K562 (cell line): ENCODE measurements at regions not wholly inside any gene's neighbourhood (a gene's known extent, or its start where the extent isn't known, plus 50 kb on each side); places are given as distances from the start of the nearest gene placed in this dataset.

ENCODE experiments used
- ATAC-seq: fragments of 200-7000 bp; cut with Tn5 transposase; 3 replicates; pipeline ENCODE4 v1.9.1; 2020; ENCODE audit warnings: moderate library complexity
- BruUV-seq: library from RNA; stranded (reverse); fragments of 400-500 nt; replicated peaks from 2 replicates; lab custom pipeline; 2021; lab: Mats Ljungman, UMichigan
- CTCF ChIA-PET: fragments of 300-600 bp; formaldehyde crosslinking; extraction: SDS; loops from one replicate; lab custom pipeline; 2021; ENCODE audit warnings: low intra/inter-chr PET ratio; lab: Yijun Ruan, JAX
- POLR2A ChIA-PET: fragments of 300-600, 350-650 bp; sonication (Branson Sonifier 250); formaldehyde crosslinking; extraction: SDS; loops from one replicate; lab custom pipeline; 2021; ENCODE audit warnings: antibody characterized with exemption, inconsistent platforms; lab: Yijun Ruan, JAX
- DNase-seq, 4 experiments: peaks; one replicate each; pipeline versions ENCODE4 v3.0.0 to v3.0.0-alpha.2; 2011 to 2018; ENCODE audit warnings: low spot score in 3 of 4, mixed read lengths in 3 of 4; ENCODE audit errors: extremely low read depth in 1 of 4
- FAIRE-seq: peaks from 2 replicates; lab custom pipeline; 2011; peaks lifted over from hg19 to GRCh38; lab: Jason Lieb, UNC
- H2AFZ ChIP-seq: 2 replicates; pipeline ENCODE4 v1.6.0; 2011; ENCODE audit warnings: low read depth, low read length, control low read depth, inconsistent platforms
- H3K27ac ChIP-seq: fragments of 200-600 bp; 3 replicates; pipeline ENCODE4 v1.8.0; 2011; ENCODE audit warnings: low read depth, mild to moderate bottlenecking, control low read depth, inconsistent platforms, low read length, moderate library complexity, mixed read lengths; ENCODE audit errors: extremely low read depth
- H3K27me3 ChIP-seq, 2 experiments: fragments of 300-600 bp in 1 of 2; 2 replicates in 1 of 2; 3 replicates in 1 of 2; pipeline versions ENCODE4 v1.6.0 to v1.8.0; 2011; ENCODE audit warnings: inconsistent platforms in 2 of 2, low read length in 2 of 2, mild to moderate bottlenecking in 1 of 2, mixed read lengths in 1 of 2, moderate library complexity in 1 of 2; ENCODE audit not compliant: control insufficient read depth in 2 of 2, insufficient read depth in 2 of 2
- H3K36me3 ChIP-seq: fragments of 300-600 bp; 3 replicates; pipeline ENCODE4 v1.8.0; 2011; ENCODE audit warnings: mild to moderate bottlenecking, low read length, inconsistent platforms; ENCODE audit not compliant: control insufficient read depth, insufficient read depth
- H3K4me1 ChIP-seq, 2 experiments: fragments of 200-600 bp in 1 of 2; replicated peaks in 1 of 2; 2 replicates in 1 of 2; 3 replicates in 1 of 2; pipeline versions ENCODE4 v1.5.1 to v1.8.0; 2011; ENCODE audit warnings: inconsistent platforms in 2 of 2, low read length in 2 of 2, mild to moderate bottlenecking in 1 of 2, mixed read lengths in 1 of 2, moderate library complexity in 1 of 2; ENCODE audit not compliant: control insufficient read depth in 2 of 2, insufficient read depth in 2 of 2
- H3K4me2 ChIP-seq: 2 replicates; pipeline ENCODE4 v1.6.1; 2011; ENCODE audit warnings: low read length, control low read depth, inconsistent platforms, mixed read lengths; ENCODE audit not compliant: insufficient read depth
- H3K4me3 ChIP-seq: fragments of 200-600 bp; sonication (generic), shearing (Covaris generic); 2 replicates; pipeline ENCODE4 v1.5.1; 2016; ENCODE audit warnings: control low read depth, inconsistent platforms
- H3K79me2 ChIP-seq: fragments of 200-600 bp; 3 replicates; pipeline ENCODE4 v1.8.0; 2011; ENCODE audit warnings: low read length, inconsistent platforms; ENCODE audit not compliant: control insufficient read depth, insufficient read depth
- H3K9ac ChIP-seq, 2 experiments: 2 replicates each; pipeline versions ENCODE4 v1.6.0 to v1.6.1; 2011; ENCODE audit warnings: low read depth in 2 of 2, low read length in 2 of 2, control low read depth in 1 of 2, inconsistent platforms in 1 of 2, mild to moderate bottlenecking in 1 of 2, mixed read lengths in 1 of 2; ENCODE audit not compliant: insufficient read depth in 1 of 2
- H3K9me1 ChIP-seq: one replicate; pipeline ENCODE4 v1.6.0; 2011; ENCODE audit warnings: inconsistent platforms, mild to moderate bottlenecking, low read length, moderate library complexity; ENCODE audit not compliant: control insufficient read depth, insufficient read depth
- H3K9me3 ChIP-seq: replicated peaks from 2 replicates; pipeline ENCODE4 v1.5.1; 2011; ENCODE audit warnings: low read depth, low read length, inconsistent platforms; ENCODE audit not compliant: control insufficient read depth, insufficient read depth
- H4K20me1 ChIP-seq: replicated peaks from 2 replicates; pipeline ENCODE4 v1.6.1; 2011; ENCODE audit warnings: low read length, inconsistent platforms, mixed read lengths; ENCODE audit not compliant: control insufficient read depth, insufficient read depth
- BRD9 ChIP-seq: fragments of 450-650 bp; IDR thresholded peaks from 2 replicates; pipeline ENCODE4 v1.6.1; 2018; ENCODE audit warnings: low read depth; ENCODE audit not compliant: partially characterized antibody
- ESRRA ChIP-seq: fragments of 450-650 bp; IDR thresholded peaks from 2 replicates; pipeline ENCODE4 v1.6.1; 2014; ENCODE audit warnings: low read depth, mild to moderate bottlenecking, moderate library complexity, borderline replicate concordance
- HIVEP1 ChIP-seq: fragments of 250-450 bp; sonication (Bioruptor Pico); IDR thresholded peaks from 2 replicates; pipeline ENCODE4 v1.4.0; 2020; ENCODE audit warnings: mild to moderate bottlenecking
- KDM4B ChIP-seq, 2 experiments: fragments of 450-650 bp in 1 of 2; sonication (generic) in 1 of 2; IDR thresholded peaks; 2 replicates each; pipeline ENCODE4 v1.6.1; 2016 to 2017; ENCODE audit warnings: borderline replicate concordance in 2 of 2, antibody characterized with exemption in 1 of 2, low read depth in 1 of 2, mild to moderate bottlenecking in 1 of 2
- RBM25 ChIP-seq: fragments of 200-400 bp; formaldehyde crosslinking; IDR thresholded peaks from 2 replicates; pipeline ENCODE4 v1.6.1; 2018; ENCODE audit warnings: low read length, low read depth, moderate library complexity; ENCODE audit not compliant: severe bottlenecking
- STAT5B ChIP-seq: fragments of 250-450 bp; sonication (Bioruptor Pico); IDR thresholded peaks from 2 replicates; pipeline ENCODE4 v1.8.0; 2021; ENCODE audit warnings: mild to moderate bottlenecking, inconsistent platforms
- ZFP1 ChIP-seq: fragments of 450-650 bp; formaldehyde crosslinking; IDR thresholded peaks from 2 replicates; pipeline ENCODE4 v1.4.0; 2020; ENCODE audit warnings: mild to moderate bottlenecking, mixed read lengths
- ZFP36 ChIP-seq: fragments of 150-350 bp; IDR thresholded peaks from 2 replicates; pipeline ENCODE4 v1.6.1; 2018; ENCODE audit warnings: low read length, low read depth; ENCODE audit not compliant: partially characterized antibody
- ZNF830 ChIP-seq: fragments of 250-450 bp; sonication (Bioruptor Pico); IDR thresholded peaks from 2 replicates; pipeline ENCODE4 v1.5.0; 2021; ENCODE audit warnings: mild to moderate bottlenecking
- WGBS: fragments of 100-300 bp; shearing (Covaris generic); methylation state at CpG from one replicate; pipeline ENCODE4 v1.1.6; 2016; ENCODE audit warnings: low coverage, mixed read lengths; ENCODE audit not compliant: insufficient coverage; ENCODE audit errors: missing lambda C conversion rate; 5-methylcytosine and 5-hydroxymethylcytosine counted together
- in situ Hi-C: fragments of 300-500 bp; cut with MboI; formaldehyde crosslinking; loops from 4 replicates; pipeline ENCODE4 v1.15.0; 2018; ENCODE audit warnings: inconsistent platforms, mixed read lengths
- intact Hi-C: fragments of 100-400 bp; cut with micrococcal nuclease; formaldehyde crosslinking; loops from 2 replicates; pipeline ENCODE4 v1.14.2; 2022

- 0% methylated on average over 2 of the region's 2 CpGs for WGBS
- Histone ChIP-seq H3K27ac (no peak overlapping the region), H3K9ac (no peak overlapping the region), H3K9me1 (no peaks in the 10 kb centered on the region), H2AFZ (no peak overlapping the region), H4K20me1 (no peaks in the 10 kb centered on the region), H3K4me1 (peaks cover 0 to 9% of the 10 kb centered on the region in 2 experiments; a peak in 2 of 5 replicates), H3K9me3 (no peaks in the 10 kb centered on the region), H3K36me3 (no peaks in the 10 kb centered on the region), H3K4me3 (no peak overlapping the region), H3K27me3 (no peaks in the 10 kb centered on the region; a peak in 1 of 5 replicates), H3K4me2 (no peak overlapping the region), H3K79me2 (no peaks in the 10 kb centered on the region)
- POLR2A ChIA-PET = interaction anchor here (1.2 to 1.4 kb wide), 2 partner anchors 12 to 18 kb away, joined by 3 read pairs; no protein-coding TSS in a partner anchor
- intact Hi-C loops = no loop called here
- TF ChIP-seq ZFP36 = peak; percentile 77
- TF ChIP-seq ESRRA = no peak
- peak; percentile 93 for TF ChIP-seq RBM25
- in situ Hi-C loops = no loop called here
- ATAC-seq = no peak
- CTCF ChIA-PET = no interaction called here
- FAIRE-seq = no peak
- no peak for DNase-seq
- no TSS peak for BruUV-seq
These were observed 202.8 kb upstream of the TBC1D5 start for GRCh38 chr3:17945018-17945798.

DNA sequence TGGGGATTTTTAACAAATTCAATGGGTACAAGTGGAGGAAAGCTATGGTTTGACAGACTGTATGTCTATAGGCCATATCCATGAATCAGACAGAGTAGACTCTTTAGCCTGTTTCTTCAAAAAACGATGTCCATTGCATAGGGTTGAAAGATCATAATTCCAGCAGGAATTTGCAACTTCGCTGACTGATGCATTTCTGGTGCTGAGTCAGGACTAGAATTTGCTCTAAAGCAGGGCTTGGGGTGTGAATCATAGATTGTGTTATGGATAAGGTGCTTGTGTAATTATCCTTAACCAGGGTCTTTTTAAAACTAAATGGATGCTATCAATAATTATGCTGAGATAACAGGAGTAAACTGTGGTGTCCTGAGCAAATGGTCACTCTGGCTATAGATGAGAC is 200.4 kb upstream of the TBC1D5 start:
- no peaks in the 10 kb centered on the region for H3K9me1 ChIP-seq
- H3K4me3 ChIP-seq = no peak overlapping the region
- FAIRE-seq (no peak), DNase-seq (no peak), ATAC-seq (no peak)
- no peaks in the 10 kb centered on the region for H3K36me3 ChIP-seq
- H3K27ac ChIP-seq = no peak overlapping the region
- peaks cover 0 to 9% of the 10 kb centered on the region in 2 experiments; a peak in 2 of 5 replicates for H3K4me1 ChIP-seq
- H3K79me2 ChIP-seq = no peaks in the 10 kb centered on the region
- BruUV-seq = no TSS peak
- ChIA-PET POLR2A (no interaction called here), CTCF (no interaction called here)
- no peak overlapping the region for H3K9ac ChIP-seq
- peaks cover 3 to 9% of the 10 kb centered on the region in 2 experiments; a peak in 3 of 5 replicates for H3K27me3 ChIP-seq
- 0% methylated on average over 2 of the region's 2 CpGs for WGBS
- H2AFZ ChIP-seq = no peak overlapping the region
- intact Hi-C loops (no loop called here), in situ Hi-C loops (no loop called here)
- no peak overlapping the region for H3K4me2 ChIP-seq
- H4K20me1 ChIP-seq = 0 out of 2 replicates have a peak, but pooled peaks cover 3% of the 10 kb centered on the region
- no peaks in the 10 kb centered on the region for H3K9me3 ChIP-seq
- TF ChIP-seq ZNF830 (CRISPR knock-in tag) (no peak), STAT5B (CRISPR knock-in tag) (no peak), HIVEP1 (CRISPR knock-in tag) (no peak), ZFP1 (no peak), BRD9 (no peak), KDM4B (IDR thresholded peaks at IDR 0.05; ENCODE audit: borderline replicate concordance in 2 of 2, low read depth in 1 of 2) (no peak)
